SIG-M5 treated with dmso at 0.1 percent for 504 hours (cell line): ENCODE measurements at regions not wholly inside any gene's neighbourhood (a gene's known extent, or its start where the extent isn't known, plus 50 kb on each side); places are given as distances from the start of the nearest gene placed in this dataset.
"Not testable (repeated sequence)": the region's sequence is repeated elsewhere in the genome, so short reads cannot be mapped to it uniquely, and the experiment has no call there.

Source experiments
- DNase-seq: peaks from one replicate; lab custom pipeline; 2025; ENCODE audit not compliant: unreplicated experiment; lab: John Stamatoyannopoulos, UW

- no peak for DNase-seq
Measured at GRCh38 chr20:29296256-29297230, 1960.9 kb upstream of the DEFB115 start.

- no peak for DNase-seq
Measured at GRCh38 chr20:29297411-29298270, 1959.8 kb upstream of the DEFB115 start.

GRCh38 chr20:29298271-29298590 lies 1959.2 kb upstream of the DEFB115 start:
- no peak for DNase-seq

- DNase-seq: no peak
Measured at GRCh38 chr20:29298759-29299613, 1958.5 kb upstream of the DEFB115 start.

- no peak for DNase-seq
Measured at GRCh38 chr20:29299811-29300578, 1957.5 kb upstream of the DEFB115 start.

- no peak for DNase-seq
Measured at GRCh38 chr20:29300579-29301551, 1956.6 kb upstream of the DEFB115 start.

GRCh38 chr20:29301624-29302259 lies 1955.7 kb upstream of the DEFB115 start:
- no peak for DNase-seq

- DNase-seq: no peak
Measured at GRCh38 chr20:29302979-29303644, 1954.4 kb upstream of the DEFB115 start.

GRCh38 chr20:29306390-29307072 lies 1950.9 kb upstream of the DEFB115 start:
- DNase-seq: no peak

- DNase-seq: not testable (repeated sequence)
Measured at GRCh38 chr20:29307484-29307883, 1950.0 kb upstream of the DEFB115 start.

GRCh38 chr20:29308956-29309355 lies 1948.5 kb upstream of the DEFB115 start:
- DNase-seq: not testable (repeated sequence)

GRCh38 chr20:29309481-29309880 lies 1948.0 kb upstream of the DEFB115 start:
- DNase-seq: not testable (repeated sequence)

- DNase-seq: not testable (repeated sequence)
Measured at GRCh38 chr20:29311046-29311445, 1946.4 kb upstream of the DEFB115 start.

- DNase-seq: not testable (repeated sequence)
Measured at GRCh38 chr20:29312679-29313078, 1944.8 kb upstream of the DEFB115 start.

GRCh38 chr20:29313481-29313880 lies 1944.0 kb upstream of the DEFB115 start:
- no peak for DNase-seq

GRCh38 chr20:29314294-29314693 lies 1943.2 kb upstream of the DEFB115 start:
- no peak for DNase-seq

GRCh38 chr20:29318871-29319461 lies 1938.5 kb upstream of the DEFB115 start:
- no peak for DNase-seq
